DMS79 (cell line): ENCODE measurements at regions not wholly inside any gene's neighbourhood (a gene's known extent, or its start where the extent isn't known, plus 50 kb on each side); places are given as distances from the start of the nearest gene placed in this dataset.
"Not testable (repeated sequence)": the region's sequence is repeated elsewhere in the genome, so short reads cannot be mapped to it uniquely, and the experiment has no call there.

Experiments used
- DNase-seq: peaks from one replicate; lab custom pipeline; 2025; lab: John Stamatoyannopoulos, UW

DNA sequence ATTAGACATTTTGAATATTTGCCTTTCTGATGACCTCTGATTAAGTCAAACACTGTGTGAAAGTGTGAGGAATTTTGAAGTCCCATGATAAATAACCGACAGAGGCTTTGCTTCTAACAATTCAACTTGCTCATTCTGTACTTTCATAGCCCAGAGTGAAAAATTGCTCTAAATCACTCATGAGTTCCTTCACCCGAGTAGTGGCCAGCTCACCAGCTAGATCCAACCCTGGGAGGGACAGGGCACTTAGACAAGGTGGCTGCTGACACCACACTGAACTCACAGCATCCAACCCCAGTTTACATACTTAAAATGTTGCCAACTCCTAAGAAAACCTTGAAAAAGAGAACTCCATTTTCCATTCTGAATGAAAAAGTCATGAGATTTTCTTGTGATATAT, 80.0 kb upstream of the LYZL1 start:
- DNase-seq = no peak

DNA sequence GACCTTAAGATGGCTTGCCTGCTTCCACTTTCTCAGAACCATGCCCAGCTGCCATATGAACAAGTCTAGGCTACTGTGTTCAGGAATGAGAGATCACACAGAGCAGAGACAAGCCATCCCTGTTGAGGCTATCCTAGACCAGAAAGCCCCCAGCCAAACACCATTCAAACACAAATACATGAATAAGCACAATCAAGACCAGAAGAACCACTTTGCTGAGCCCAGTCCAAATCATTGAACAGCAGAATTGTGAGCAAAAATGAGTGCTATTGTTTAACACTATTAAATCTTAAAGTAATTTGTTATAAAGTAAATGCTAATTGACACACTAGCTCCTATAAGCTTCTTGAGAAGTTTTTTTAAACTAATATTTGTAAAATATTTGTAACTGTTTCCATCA, 79.0 kb upstream of the LYZL1 start:
- no peak for DNase-seq

DNA sequence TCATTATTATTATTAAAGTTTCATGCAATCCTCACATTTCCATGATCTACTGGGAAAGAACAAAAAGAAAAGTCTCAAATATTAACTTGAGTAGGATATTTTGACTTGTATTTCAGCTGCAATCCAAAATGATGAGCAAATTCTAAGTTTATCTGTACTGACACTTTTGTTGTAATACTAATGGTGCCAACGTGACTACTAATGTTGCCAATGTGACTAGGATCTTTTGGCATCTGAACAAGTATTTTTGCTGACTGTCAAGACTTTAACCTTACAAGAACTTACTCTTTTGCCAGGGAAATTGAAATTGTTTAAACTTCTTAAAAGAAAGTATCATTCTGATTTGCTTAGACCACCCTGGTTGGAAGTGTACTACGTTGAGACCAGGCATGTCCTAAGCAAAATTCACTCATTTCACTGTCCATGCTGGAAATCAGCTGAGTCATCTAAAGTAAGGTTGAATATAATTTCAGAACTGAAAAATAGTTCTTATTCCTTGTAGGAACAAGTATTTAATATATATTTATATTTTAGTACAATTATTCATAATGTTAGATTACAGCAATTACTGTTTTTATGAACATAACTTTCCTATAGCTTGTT, 78.5 kb upstream of the LYZL1 start:
- DNase-seq = no peak

DNA sequence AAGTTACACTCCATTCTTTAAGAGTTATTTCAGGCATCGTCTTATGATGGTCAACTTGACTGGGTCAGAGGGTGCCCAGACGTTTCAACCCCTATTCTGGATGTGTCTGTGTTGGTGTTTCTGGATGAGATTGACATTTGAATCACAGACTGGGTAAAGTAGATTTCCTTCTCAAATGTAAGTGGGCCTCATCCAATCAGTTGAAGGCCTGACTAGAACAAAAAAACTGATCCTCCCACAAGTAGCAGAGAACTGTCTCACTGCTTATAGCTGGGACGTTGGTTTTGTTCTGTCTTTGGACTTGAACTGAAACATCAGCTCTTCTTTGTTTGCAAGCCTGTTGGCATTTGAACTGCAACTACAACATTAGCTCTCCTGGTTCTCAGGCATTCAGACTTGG, 76.3 kb upstream of the LYZL1 start:
- no peak for DNase-seq

DNA sequence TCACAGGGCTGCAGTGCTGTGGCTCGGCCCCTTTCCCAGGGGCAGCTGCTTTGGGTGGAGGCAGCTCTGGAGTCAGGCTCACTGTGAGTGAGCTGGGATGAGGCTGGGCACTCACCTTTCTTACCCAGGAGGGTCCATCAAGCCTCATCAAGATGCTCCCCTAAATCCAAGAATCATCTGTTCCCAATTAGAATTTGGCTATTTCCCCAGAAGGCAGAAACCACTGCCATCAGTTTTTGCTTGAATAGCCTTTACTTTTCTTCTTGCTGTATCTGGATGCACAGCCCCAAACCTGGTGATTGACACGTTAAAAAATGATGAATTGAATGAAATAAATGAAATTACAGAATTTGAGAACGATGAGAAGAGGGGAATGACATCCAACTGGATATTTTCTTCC, 74.3 kb upstream of the LYZL1 start:
- DNase-seq = no peak

DNA sequence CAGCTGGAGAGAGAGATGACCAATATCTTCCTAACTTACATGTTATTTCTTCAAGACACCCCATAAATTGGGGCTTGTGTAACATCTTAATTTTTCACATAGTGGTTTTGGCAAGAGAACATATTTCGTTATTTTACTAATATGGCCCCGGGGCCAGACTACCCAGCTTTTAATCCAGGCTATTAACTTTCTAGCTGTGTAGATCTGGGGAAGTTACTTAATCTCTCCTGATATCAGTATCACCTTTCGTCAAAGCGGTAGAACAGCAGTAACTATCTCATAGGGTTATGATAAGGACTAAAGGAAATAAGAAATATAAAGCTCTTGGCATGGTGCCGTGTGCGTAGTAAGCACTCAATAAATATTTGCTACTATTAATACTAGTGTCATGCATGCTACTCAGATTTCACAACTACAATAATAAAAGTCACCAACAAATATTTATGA, 71.6 kb upstream of the LYZL1 start:
- DNase-seq = no peak

DNA sequence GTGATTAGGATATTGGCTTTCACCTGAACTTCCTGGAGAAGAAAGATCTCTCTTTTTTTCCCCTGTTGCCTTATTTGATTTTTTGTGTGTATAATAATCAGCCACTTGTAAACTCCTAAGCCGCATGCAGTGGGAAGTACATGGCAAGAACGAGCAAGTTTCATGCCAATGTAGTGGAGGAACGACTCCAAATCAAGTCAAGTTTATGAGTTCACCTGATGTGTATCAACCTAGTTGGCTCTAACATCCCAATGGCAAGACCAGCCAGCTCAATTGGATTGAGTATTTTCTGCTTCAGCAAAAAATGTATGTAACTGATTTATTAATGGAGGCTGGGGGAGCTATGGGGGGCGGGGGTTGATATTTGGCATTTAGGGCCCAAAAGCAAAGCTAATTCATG, 65.5 kb upstream of the LYZL1 start:
- no peak for DNase-seq

DNA sequence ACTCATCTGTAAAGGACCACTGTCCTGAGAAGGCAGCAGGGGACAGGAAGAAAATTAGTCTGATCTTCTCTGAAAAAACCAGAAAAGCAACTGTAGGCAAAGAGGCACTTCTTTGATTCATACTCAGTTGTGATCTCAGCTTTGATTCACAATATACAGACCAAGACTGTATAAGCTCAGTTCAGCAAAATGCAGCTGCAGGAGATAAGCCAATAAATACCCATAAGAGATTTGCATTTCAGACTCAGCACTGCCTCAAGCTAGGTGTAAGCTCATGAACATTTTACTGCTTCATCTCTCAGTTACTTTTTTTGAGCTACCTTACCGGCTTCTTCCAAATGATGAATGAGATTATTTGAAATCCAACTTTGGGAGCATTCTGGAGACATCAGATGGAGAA, 64.2 kb upstream of the LYZL1 start:
- no peak for DNase-seq

DNA sequence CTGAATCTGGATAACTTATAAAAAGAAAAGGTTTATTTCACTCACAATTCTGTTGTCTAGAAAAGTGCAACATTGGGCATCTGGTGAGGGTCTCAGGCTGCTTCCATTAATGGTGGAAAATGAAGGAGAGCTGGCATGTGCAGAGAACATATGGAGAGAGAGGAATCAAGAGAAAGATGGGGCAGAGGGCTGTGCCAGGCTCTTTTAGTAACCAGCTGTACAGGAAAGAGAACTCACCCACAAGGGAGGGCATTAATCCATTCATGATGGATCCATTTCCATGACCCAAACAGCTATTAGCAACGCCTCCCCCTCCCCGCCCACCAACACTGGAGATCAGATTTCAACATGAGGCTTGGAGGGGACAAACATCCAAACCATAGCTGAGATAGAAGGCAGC, 61.7 kb upstream of the LYZL1 start:
- DNase-seq = no peak

DNA sequence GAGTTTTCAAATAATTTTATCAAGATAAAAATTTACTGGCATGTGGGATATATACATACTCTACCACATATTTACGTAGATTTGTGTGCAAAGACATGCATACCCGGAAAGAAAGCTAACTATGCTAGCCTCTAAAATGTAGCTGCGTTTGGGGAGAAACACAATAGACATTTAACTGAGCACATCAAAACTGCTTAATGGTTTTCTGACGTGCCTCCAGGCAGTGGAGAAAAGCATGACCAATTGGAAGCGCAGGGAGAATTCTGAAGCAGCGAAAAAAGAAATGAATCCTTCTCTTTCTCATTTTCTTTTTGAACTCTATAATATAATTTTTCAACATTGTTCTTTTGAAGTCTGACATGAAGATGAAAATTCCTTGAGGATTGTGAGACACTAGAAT, 60.3 kb upstream of the LYZL1 start:
- no peak for DNase-seq

DNA sequence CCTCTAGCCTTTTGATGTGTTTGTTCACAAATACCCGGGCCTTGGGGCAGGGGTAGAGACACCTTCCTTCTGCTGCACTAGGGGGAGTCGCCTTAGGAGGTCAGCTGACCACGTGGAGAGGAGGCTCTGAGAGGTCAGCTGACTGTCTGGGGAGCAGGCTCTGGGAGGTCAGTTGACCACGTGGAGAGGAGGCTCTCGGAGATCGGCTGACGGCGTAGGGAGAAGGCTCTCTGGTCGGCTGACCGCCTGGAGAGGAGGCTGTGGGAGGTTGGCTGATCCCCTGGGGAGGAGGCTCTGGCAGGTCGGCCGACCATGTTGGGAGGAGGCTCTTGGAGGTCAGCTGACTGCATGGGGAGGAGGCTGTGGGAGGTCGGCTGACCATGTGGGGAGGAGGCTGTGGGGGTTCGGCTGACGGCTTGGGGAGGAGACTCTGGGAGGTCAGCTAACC, 59.6 kb upstream of the LYZL1 start:
- DNase-seq = no peak

DNA sequence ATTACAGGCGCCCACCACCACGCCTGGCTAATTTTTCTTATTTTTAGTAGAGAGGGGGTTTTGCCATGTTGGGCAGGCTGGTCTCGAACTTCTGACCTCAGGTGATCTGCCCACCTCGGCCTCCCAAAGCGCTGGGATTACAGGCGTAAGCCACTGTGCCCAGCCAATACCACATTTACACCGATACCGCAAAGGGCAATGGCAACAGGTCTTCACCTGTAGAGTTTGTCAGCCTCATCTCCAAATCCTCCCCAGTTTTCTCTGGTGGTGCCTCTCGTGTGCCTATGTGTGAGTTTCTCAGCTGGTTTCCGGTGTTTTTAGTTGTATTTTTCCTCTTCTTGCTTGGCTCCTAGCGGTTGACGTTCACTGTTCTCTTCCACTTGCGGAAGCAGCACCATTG, 52.0 kb upstream of the LYZL1 start:
- DNase-seq = not testable (repeated sequence)

DNA sequence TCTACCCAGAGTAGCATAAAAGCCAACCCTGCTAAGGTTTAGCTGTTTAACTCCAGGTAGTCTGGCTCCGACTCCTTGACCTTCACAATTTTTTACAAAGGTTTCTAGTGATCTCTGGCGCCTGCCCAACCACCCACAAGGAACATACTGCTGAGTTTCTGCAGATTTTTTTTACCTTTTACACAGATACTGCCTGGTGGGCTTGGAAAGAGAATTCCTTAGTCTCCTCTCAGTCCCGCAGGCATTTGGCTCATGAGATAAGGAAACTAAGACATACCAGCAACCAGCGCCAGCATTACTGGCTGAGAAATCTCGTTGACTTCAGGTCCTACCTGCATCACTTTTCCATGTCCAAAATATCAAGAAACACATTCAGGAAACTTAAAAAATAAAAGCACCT, 51.1 kb upstream of the LYZL1 start:
- DNase-seq = no peak

DNA sequence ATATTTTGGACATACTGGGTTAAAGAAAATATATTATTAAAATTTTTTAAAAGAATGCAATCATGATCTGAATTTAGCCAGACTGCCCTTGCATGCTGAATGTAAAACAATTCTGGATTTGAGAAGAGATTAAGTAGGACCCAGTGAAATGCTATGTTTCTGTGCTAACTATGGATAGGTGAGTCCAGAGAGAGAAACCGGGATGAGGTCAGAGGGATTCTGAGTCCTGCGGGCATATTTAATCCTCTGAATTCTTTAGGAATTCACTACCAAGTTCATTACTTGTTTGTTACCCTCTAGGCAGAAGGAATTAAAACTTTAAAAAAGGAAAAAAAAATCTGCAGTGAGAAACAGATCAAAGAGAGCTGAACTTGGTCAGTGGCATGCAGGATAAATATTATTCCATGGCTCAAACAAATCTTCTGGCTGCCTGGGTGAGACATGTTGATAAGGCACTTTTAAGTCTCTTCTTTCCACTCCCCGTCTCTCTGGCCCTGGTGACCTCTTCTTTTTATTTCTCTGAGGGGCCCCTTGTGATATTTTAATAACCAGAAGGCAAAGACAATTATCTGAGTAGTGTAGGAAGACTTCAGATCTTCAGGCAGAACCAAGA, 50.2 kb upstream of the LYZL1 start:
- no peak for DNase-seq
